Mesendoderm (in vitro differentiated cells): ENCODE measurements at regions not wholly inside any gene's neighbourhood (a gene's known extent, or its start where the extent isn't known, plus 50 kb on each side); places are given as distances from the start of the nearest gene placed in this dataset.

Source experiments
- DNase-seq: peaks from one replicate; pipeline ENCODE4 v3.0.0; 2013
- H2AK5ac ChIP-seq: 2 replicates; pipeline ENCODE4 v1.6.1; 2013; ENCODE audit warnings: low read length, inconsistent platforms
- H2BK120ac ChIP-seq: 2 replicates; pipeline ENCODE4 v1.6.1; 2013; ENCODE audit warnings: low read depth, mild to moderate bottlenecking, low read length, moderate library complexity, mixed read lengths
- H2BK15ac ChIP-seq: replicated peaks from 2 replicates; pipeline ENCODE4 v1.6.1; 2013; ENCODE audit warnings: low read depth, mild to moderate bottlenecking, moderate library complexity
- H2BK5ac ChIP-seq: 2 replicates; pipeline ENCODE4 v1.6.1; 2013; ENCODE audit warnings: low read length, inconsistent platforms
- H3K18ac ChIP-seq: 2 replicates; pipeline ENCODE4 v1.6.1; 2013; ENCODE audit warnings: mild to moderate bottlenecking, low read length, mixed read lengths
- H3K23ac ChIP-seq: one replicate; pipeline ENCODE4 v1.6.1; 2013; ENCODE audit warnings: low read length
- H3K27ac ChIP-seq: 2 replicates; pipeline ENCODE4 v1.5.1; 2013; ENCODE audit warnings: low read depth, mild to moderate bottlenecking, inconsistent platforms, low read length, moderate library complexity
- H3K27me3 ChIP-seq: 2 replicates; pipeline ENCODE4 v1.6.1; 2013; ENCODE audit warnings: low read length, control low read depth, mild to moderate bottlenecking, inconsistent platforms; ENCODE audit not compliant: insufficient read depth, poor library complexity
- H3K36me3 ChIP-seq: 2 replicates; pipeline ENCODE4 v1.6.1; 2013; ENCODE audit warnings: low read length, inconsistent platforms; ENCODE audit not compliant: control insufficient read depth, insufficient read depth
- H3K4ac ChIP-seq: one replicate; pipeline ENCODE4 v1.6.1; 2013; ENCODE audit warnings: low read depth, mild to moderate bottlenecking, low read length, moderate library complexity
- H3K4me1 ChIP-seq: 2 replicates; pipeline ENCODE4 v1.6.1; 2013; ENCODE audit warnings: low read depth, low read length, inconsistent platforms; ENCODE audit not compliant: control insufficient read depth
- H3K4me2 ChIP-seq: 2 replicates; pipeline ENCODE4 v1.6.1; 2013; ENCODE audit warnings: low read length
- H3K4me3 ChIP-seq: 2 replicates; pipeline ENCODE4 v1.5.1; 2013; ENCODE audit warnings: mild to moderate bottlenecking, low read length
- H3K56ac ChIP-seq: one replicate; pipeline ENCODE4 v1.6.1; 2013; ENCODE audit warnings: low read length
- H3K79me1 ChIP-seq: 2 replicates; pipeline ENCODE4 v1.6.1; 2013; ENCODE audit warnings: low read length, inconsistent platforms
- H3K79me2 ChIP-seq: 2 replicates; pipeline ENCODE4 v1.6.1; 2013; ENCODE audit warnings: mild to moderate bottlenecking, low read length; ENCODE audit not compliant: control insufficient read depth, insufficient read depth
- H3K9ac ChIP-seq: 2 replicates; pipeline ENCODE4 v1.6.1; 2013; ENCODE audit warnings: low read length, inconsistent platforms
- H4K5ac ChIP-seq: one replicate; pipeline ENCODE4 v1.6.1; 2013; ENCODE audit warnings: low read length
- H4K8ac ChIP-seq: one replicate; pipeline ENCODE4 v1.6.1; 2013; ENCODE audit warnings: low read depth, mild to moderate bottlenecking, control low read depth, low read length, moderate library complexity
- WGBS: extraction: QIAGEN DNeasy Blood & Tissue Kit; methylation state at CpG from one replicate; pipeline ENCODE4 v1.1.7; 2013; ENCODE audit warnings: low lambda C conversion rate, missing lambda C conversion rate; ENCODE audit not compliant: insufficient coverage; ENCODE audit errors: extremely low coverage; 5-methylcytosine and 5-hydroxymethylcytosine counted together

- no peak overlapping the region for H3K9ac ChIP-seq
- no peaks in the 10 kb centered on the region for H3K4me1 ChIP-seq
- no peak overlapping the region for H2BK120ac ChIP-seq
- H2BK5ac ChIP-seq, result no peak overlapping the region
- H4K8ac ChIP-seq, result no peak overlapping the region
- H3K4me2 ChIP-seq, result no peak overlapping the region
- H2BK15ac ChIP-seq, result no peak overlapping the region
- H3K27ac ChIP-seq, result no peak overlapping the region
- no peak overlapping the region for H3K4ac ChIP-seq
- H3K36me3 ChIP-seq, result no peaks in the 10 kb centered on the region
- no peaks in the 10 kb centered on the region for H3K79me2 ChIP-seq
- DNase-seq, result no peak
- H3K18ac ChIP-seq, result no peak overlapping the region
- H3K4me3 ChIP-seq, result no peak overlapping the region
- no peak overlapping the region for H3K23ac ChIP-seq
- H3K27me3 ChIP-seq, result no peaks in the 10 kb centered on the region
- H3K56ac ChIP-seq, result no peak overlapping the region
- H2AK5ac ChIP-seq, result no peak overlapping the region
- no peak overlapping the region for H4K5ac ChIP-seq
- no peaks in the 10 kb centered on the region for H3K79me1 ChIP-seq
These were observed 101.6 kb upstream of the SP4 start for GRCh38 chr7:21326241-21326640.

GRCh38 chr7:21326921-21327320, 101.0 kb upstream of the SP4 start:
- Histone ChIP-seq H3K36me3 (no peaks in the 10 kb centered on the region), H3K56ac (no peak overlapping the region), H3K27ac (no peak overlapping the region), H2BK5ac (no peak overlapping the region), H3K18ac (no peak overlapping the region), H3K4ac (no peak overlapping the region), H3K27me3 (no peaks in the 10 kb centered on the region), H4K8ac (no peak overlapping the region), H2BK120ac (no peak overlapping the region), H3K4me2 (no peak overlapping the region), H3K4me3 (no peak overlapping the region), H2AK5ac (no peak overlapping the region), H3K79me2 (no peaks in the 10 kb centered on the region), H3K23ac (no peak overlapping the region), H4K5ac (no peak overlapping the region), H3K4me1 (no peaks in the 10 kb centered on the region), H3K79me1 (no peaks in the 10 kb centered on the region), H3K9ac (no peak overlapping the region), H2BK15ac (no peak overlapping the region)
- no CpG with 5 or more reads among the region's 3 CpGs for WGBS
- no peak for DNase-seq

- H3K4ac ChIP-seq, result no peak overlapping the region
- no peak overlapping the region for H3K27ac ChIP-seq
- H3K36me3 ChIP-seq, result no peaks in the 10 kb centered on the region
- no peak overlapping the region for H2AK5ac ChIP-seq
- no peaks in the 10 kb centered on the region for H3K4me1 ChIP-seq
- no peaks in the 10 kb centered on the region for H3K79me2 ChIP-seq
- WGBS, result no CpG with 5 or more reads among the region's 4 CpGs
- no peaks in the 10 kb centered on the region for H3K79me1 ChIP-seq
- H3K4me3 ChIP-seq, result no peak overlapping the region
- no peak overlapping the region for H3K9ac ChIP-seq
- H3K4me2 ChIP-seq, result no peak overlapping the region
- no peak overlapping the region for H3K18ac ChIP-seq
- H3K56ac ChIP-seq, result no peak overlapping the region
- DNase-seq, result no peak
- H2BK5ac ChIP-seq, result no peak overlapping the region
- no peak overlapping the region for H4K8ac ChIP-seq
- H4K5ac ChIP-seq, result no peak overlapping the region
- H2BK15ac ChIP-seq, result no peak overlapping the region
- no peak overlapping the region for H2BK120ac ChIP-seq
- no peaks in the 10 kb centered on the region for H3K27me3 ChIP-seq
- no peak overlapping the region for H3K23ac ChIP-seq
These were observed 100.2 kb upstream of the SP4 start for GRCh38 chr7:21327422-21328409.

GRCh38 chr7:21330462-21331178, 97.3 kb upstream of the SP4 start:
- H3K18ac ChIP-seq, result no peak overlapping the region
- H3K27ac ChIP-seq, result no peak overlapping the region
- H2BK5ac ChIP-seq, result no peak overlapping the region
- no peak overlapping the region for H3K9ac ChIP-seq
- no peak overlapping the region for H4K8ac ChIP-seq
- no peak overlapping the region for H2BK15ac ChIP-seq
- no peak overlapping the region for H3K4me3 ChIP-seq
- H3K4ac ChIP-seq, result no peak overlapping the region
- H4K5ac ChIP-seq, result no peak overlapping the region
- no peaks in the 10 kb centered on the region for H3K79me1 ChIP-seq
- H3K36me3 ChIP-seq, result no peaks in the 10 kb centered on the region
- no peak overlapping the region for H3K56ac ChIP-seq
- H2BK120ac ChIP-seq, result no peak overlapping the region
- no peaks in the 10 kb centered on the region for H3K4me1 ChIP-seq
- no peak overlapping the region for H3K23ac ChIP-seq
- no peak overlapping the region for H2AK5ac ChIP-seq
- no peaks in the 10 kb centered on the region for H3K79me2 ChIP-seq
- no CpG with 5 or more reads among the region's 31 CpGs for WGBS
- DNase-seq, result no peak
- no peaks in the 10 kb centered on the region for H3K27me3 ChIP-seq
- H3K4me2 ChIP-seq, result no peak overlapping the region

GRCh38 chr7:21334906-21335305, 93.0 kb upstream of the SP4 start:
- H3K18ac ChIP-seq, result no peak overlapping the region
- no CpG with 5 or more reads among the region's 1 CpG for WGBS
- H2BK15ac ChIP-seq, result no peak overlapping the region
- no peaks in the 10 kb centered on the region for H3K4me1 ChIP-seq
- H3K4me3 ChIP-seq, result no peak overlapping the region
- no peak overlapping the region for H3K4ac ChIP-seq
- no peaks in the 10 kb centered on the region for H3K27me3 ChIP-seq
- no peaks in the 10 kb centered on the region for H3K79me2 ChIP-seq
- H3K23ac ChIP-seq, result no peak overlapping the region
- no peak overlapping the region for H3K27ac ChIP-seq
- H2BK5ac ChIP-seq, result no peak overlapping the region
- H3K4me2 ChIP-seq, result no peak overlapping the region
- no peak overlapping the region for H3K56ac ChIP-seq
- no peaks in the 10 kb centered on the region for H3K79me1 ChIP-seq
- DNase-seq, result no peak
- H2AK5ac ChIP-seq, result no peak overlapping the region
- H4K8ac ChIP-seq, result no peak overlapping the region
- H2BK120ac ChIP-seq, result no peak overlapping the region
- H3K9ac ChIP-seq, result no peak overlapping the region
- H3K36me3 ChIP-seq, result no peaks in the 10 kb centered on the region
- no peak overlapping the region for H4K5ac ChIP-seq
